ENCODE measurements at regions not wholly inside any gene's neighbourhood (a gene's known extent, or its start where the extent isn't known, plus 50 kb on each side); places are given as distances from the start of the nearest gene placed in this dataset.

DNA sequence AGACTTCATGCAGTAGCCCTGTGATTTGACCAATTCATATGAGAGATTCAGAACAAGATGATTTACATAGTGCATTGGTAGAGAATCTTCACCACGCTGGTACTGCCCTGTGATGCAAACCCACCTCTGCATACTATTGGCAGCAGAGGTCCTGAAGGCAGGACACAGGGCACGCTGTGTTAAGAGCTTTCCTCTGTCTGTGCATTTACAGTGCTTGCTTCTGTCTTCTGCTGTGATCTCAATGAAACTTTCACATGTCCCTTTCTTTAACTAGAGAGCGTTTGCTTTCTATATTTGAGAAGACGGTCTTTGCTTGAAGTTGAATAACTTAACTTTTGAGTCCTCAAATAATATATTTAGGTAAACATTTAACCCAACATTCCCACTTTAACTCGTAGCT, 219.0 kb upstream of the SPRY2 start:
- no peak for TF ChIP-seq POLR2A (IDR thresholded peaks at IDR 0.05; ENCODE audit: low read depth, low read length)
- TF ChIP-seq NFE2L2 (IDR thresholded peaks at IDR 0.05; ENCODE audit: low read depth, low read length), result no peak
- TF ChIP-seq CTCF (conservative IDR thresholded peaks at IDR 0.05; ENCODE audit: low read depth, low read length), result no peak
- TF ChIP-seq RCOR1 (IDR thresholded peaks at IDR 0.05; ENCODE audit: insufficient replicate concordance, low read length), result no peak
- TF ChIP-seq FOS (IDR thresholded peaks at IDR 0.05; ENCODE audit: low read depth, low read length), result no peak
- TF ChIP-seq MXI1 (IDR thresholded peaks at IDR 0.05; ENCODE audit: borderline replicate concordance, low read depth, low read length), result no peak
- TF ChIP-seq SMC3 (IDR thresholded peaks at IDR 0.05; ENCODE audit: low read depth, low read length), result no peak
- TF ChIP-seq RAD21 (IDR thresholded peaks at IDR 0.05; ENCODE audit: low read length), result no peak
- no peak for TF ChIP-seq USF2 (IDR thresholded peaks at IDR 0.05; ENCODE audit: low read depth, low read length)
- no peak for TF ChIP-seq CHD1 (IDR thresholded peaks at IDR 0.05; ENCODE audit: low read depth, low read length)
- no peak for TF ChIP-seq MAZ (IDR thresholded peaks at IDR 0.05; ENCODE audit: borderline replicate concordance, low read depth, low read length)
- TF ChIP-seq BHLHE40 (IDR thresholded peaks at IDR 0.05; ENCODE audit: low read depth, low read length), result no peak

All from IMR-90 (cell line).